NCI-H1417 (cell line): ENCODE measurements at regions not wholly inside any gene's neighbourhood (a gene's known extent, or its start where the extent isn't known, plus 50 kb on each side); places are given as distances from the start of the nearest gene placed in this dataset.

Source experiments
- DNase-seq, 3 experiments: peaks; one replicate each; lab custom pipeline; 2025; lab: John Stamatoyannopoulos, UW

GRCh38 chr2:203813684-203814083 is 53.9 kb upstream of the CTLA4 start:
- DNase-seq, result no peak

DNA sequence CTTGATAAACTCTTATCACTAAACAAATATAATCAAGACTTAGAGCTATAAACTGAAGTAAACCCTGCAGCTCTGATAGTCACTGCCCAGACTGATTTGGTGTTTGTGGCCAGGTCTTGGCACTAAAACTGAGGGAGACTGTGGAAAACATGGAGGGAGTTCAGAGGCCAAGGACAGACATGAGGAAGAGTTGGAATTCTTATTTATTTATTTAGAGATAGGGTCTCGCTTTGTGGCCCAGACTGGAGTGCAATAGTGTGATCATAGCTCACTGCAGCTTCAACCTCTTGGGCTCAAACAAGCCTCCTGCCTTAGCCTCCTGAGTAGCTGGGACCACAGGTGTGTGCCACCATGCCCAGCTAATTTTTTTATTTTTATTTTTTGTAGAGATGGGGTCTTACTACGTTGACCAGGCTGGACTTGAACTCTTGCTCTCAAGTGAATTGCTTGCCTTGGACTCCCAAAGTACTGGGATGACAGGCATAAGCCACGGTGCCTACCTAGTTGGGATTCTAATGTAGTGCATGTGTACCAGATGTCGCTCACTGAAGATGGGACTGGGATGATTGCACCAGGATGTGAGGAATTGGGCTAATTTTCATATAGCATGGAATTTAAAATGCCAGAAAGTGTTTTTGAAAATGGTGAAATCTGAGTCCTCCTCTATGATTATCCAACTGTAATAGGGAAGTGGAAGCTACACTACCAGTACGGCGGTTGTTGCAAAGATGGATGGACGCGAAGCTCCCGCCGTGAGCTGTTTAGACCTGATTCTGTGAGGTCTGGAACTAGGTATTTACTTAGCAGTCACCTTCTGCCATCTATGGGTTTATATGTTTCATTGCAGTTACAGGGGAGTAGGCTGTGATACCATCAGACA is 52.7 kb upstream of the CTLA4 start:
- peak; percentile 11 to 85 (median 56) for DNase-seq

DNA sequence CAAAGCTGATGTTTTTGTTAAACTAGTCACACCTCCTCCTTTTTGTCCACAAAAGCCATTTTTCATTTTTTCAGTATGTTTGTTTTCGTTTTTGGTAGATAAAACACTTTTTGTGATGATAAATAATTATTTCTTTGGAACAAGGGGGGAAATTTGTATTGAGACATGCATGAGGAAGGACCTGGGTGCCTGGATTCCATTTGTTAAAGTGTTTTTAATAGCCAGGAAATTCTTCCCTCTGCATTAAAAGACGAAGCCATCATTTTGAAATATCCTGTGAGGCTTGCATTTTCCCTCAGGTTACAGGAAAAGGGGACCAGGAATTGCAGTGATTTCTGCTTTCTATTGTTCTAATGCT is 52.1 kb upstream of the CTLA4 start:
- DNase-seq, result no peak

DNA sequence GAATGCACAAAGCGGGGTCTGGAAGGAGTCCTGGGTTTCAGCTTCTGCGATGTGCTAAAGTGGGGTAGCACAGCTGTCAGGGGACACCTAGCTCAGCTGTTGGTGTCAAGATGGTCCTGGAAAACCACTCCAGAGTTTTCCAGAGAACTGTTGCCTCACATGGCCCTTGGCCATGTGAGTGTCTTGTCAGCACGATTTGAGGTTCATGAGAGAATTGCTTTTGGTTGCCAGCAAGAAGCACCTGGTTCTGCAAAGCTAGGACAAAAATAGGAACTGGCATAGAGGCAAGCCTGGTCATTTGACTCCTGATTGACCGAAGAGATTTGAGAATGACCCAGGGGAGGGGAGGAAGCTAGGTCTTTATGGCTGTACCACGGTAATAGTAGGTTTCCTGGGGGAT is 50.4 kb upstream of the CTLA4 start:
- DNase-seq, result no peak
